Panc1 (cell line): ENCODE measurements at regions not wholly inside any gene's neighbourhood (a gene's known extent, or its start where the extent isn't known, plus 50 kb on each side); places are given as distances from the start of the nearest gene placed in this dataset.
A peak's percentile ranks its signal among the peaks of the same experiment; 100 is the strongest.
"Not testable (repeated sequence)": the region's sequence is repeated elsewhere in the genome, so short reads cannot be mapped to it uniquely, and the experiment has no call there.

Source experiments
- ATAC-seq: fragments of 200-7000 bp; cut with Tn5 transposase; 2 replicates; pipeline ENCODE4 v1.9.1; 2020; ENCODE audit warnings: mild to moderate bottlenecking, moderate library complexity
- BruUV-seq: library from RNA; stranded (reverse); fragments of 400-500 nt; replicated peaks from 2 replicates; lab custom pipeline; 2021; lab: Mats Ljungman, UMichigan
- CTCF ChIA-PET: fragments of 300-600 bp; sonication (Branson Sonifier 250); formaldehyde crosslinking; loops from one replicate; lab custom pipeline; 2022; ENCODE audit warnings: antibody characterized with exemption; lab: Charles Lee
- POLR2A ChIA-PET: fragments of 300-600 bp; sonication (Branson Sonifier 250); formaldehyde crosslinking; loops from one replicate; lab custom pipeline; 2022; ENCODE audit warnings: antibody characterized with exemption; lab: Charles Lee
- DNase-seq: peaks from one replicate; pipeline ENCODE4 v3.0.0-alpha.2; 2010; ENCODE audit warnings: low read depth, low spot score
- H3K27ac ChIP-seq: 2 replicates; pipeline ENCODE4 v1.5.1; 2011; ENCODE audit warnings: mild to moderate bottlenecking, low read length, inconsistent platforms
- H3K27me3 ChIP-seq: fragments of 200-500 bp; sonication (Bioruptor generic); 2 replicates; pipeline ENCODE4 v1.6.0; 2014; ENCODE audit warnings: low read length, inconsistent platforms; ENCODE audit not compliant: control insufficient read depth, insufficient read depth
- H3K36me3 ChIP-seq: fragments of 200-500 bp; sonication (Bioruptor generic); 2 replicates; pipeline ENCODE4 v1.5.1; 2014; ENCODE audit warnings: inconsistent platforms, mild to moderate bottlenecking, low read length, moderate library complexity; ENCODE audit not compliant: control insufficient read depth, insufficient read depth
- H3K4me1 ChIP-seq: 2 replicates; pipeline ENCODE4 v1.5.1; 2011; ENCODE audit warnings: inconsistent platforms, mild to moderate bottlenecking, low read length, moderate library complexity; ENCODE audit not compliant: control insufficient read depth, insufficient read depth
- H3K4me3 ChIP-seq, 2 experiments: 2 replicates each; pipeline ENCODE4 v1.5.1; 2011 to 2012; ENCODE audit warnings: low read depth in 2 of 2, low read length in 2 of 2, mild to moderate bottlenecking in 2 of 2, inconsistent platforms in 1 of 2, moderate library complexity in 1 of 2
- H3K9me3 ChIP-seq: fragments of 200-500 bp; sonication (Bioruptor generic); 2 replicates; pipeline ENCODE4 v1.5.1; 2014; ENCODE audit warnings: low read depth, mild to moderate bottlenecking, inconsistent platforms, low read length, moderate library complexity; ENCODE audit not compliant: control insufficient read depth, insufficient read depth
- CTCF ChIP-seq: fragments of 450-650 bp; IDR thresholded peaks from 2 replicates; pipeline ENCODE4 v1.5.1; 2017; ENCODE audit warnings: mild to moderate bottlenecking
- POLR2AphosphoS5 ChIP-seq: IDR thresholded peaks from 2 replicates; pipeline ENCODE4 v1.6.1; 2012; ENCODE audit warnings: mild to moderate bottlenecking, low read depth, low read length, moderate library complexity
- REST ChIP-seq, 2 experiments: IDR thresholded peaks; 2 replicates each; pipeline ENCODE4 v1.6.1; 2011 to 2012; ENCODE audit warnings: low read depth in 2 of 2, control low read depth in 1 of 2, low read length in 1 of 2, mild to moderate bottlenecking in 1 of 2, moderate library complexity in 1 of 2; ENCODE audit not compliant: insufficient read depth in 1 of 2
- SIN3A ChIP-seq: IDR thresholded peaks from 2 replicates; pipeline ENCODE4 v1.6.1; 2012; ENCODE audit warnings: low read depth, mild to moderate bottlenecking, low read length, moderate library complexity, borderline replicate concordance; ENCODE audit not compliant: insufficient read depth
- TCF7L2 ChIP-seq: IDR thresholded peaks from 2 replicates; pipeline ENCODE4 v1.6.1; 2011; ENCODE audit warnings: mild to moderate bottlenecking, low read depth, low read length, inconsistent platforms
- in situ Hi-C: cut with HindIII; loops from 2 replicates; pipeline ENCODE4 v1.10.0; 2016; ENCODE audit warnings: low sequenced_read_pairs, low pct_unique_long_range_greater_than_20kb
- intact Hi-C: fragments of 100-400 bp; cut with micrococcal nuclease; formaldehyde crosslinking; loops from one replicate; pipeline ENCODE4 v1.10.0; 2022; ENCODE audit not compliant: unreplicated experiment

GRCh38 chr15:85264614-85265190 lies 115.7 kb upstream of the AKAP13 start:
- intact Hi-C loops, BruUV-seq, H3K9me3 ChIP-seq, POLR2A ChIA-PET, H3K4me1 ChIP-seq, H3K4me3 ChIP-seq, CTCF ChIA-PET, ATAC-seq, H3K36me3 ChIP-seq, H3K27me3 ChIP-seq, in situ Hi-C loops, H3K27ac ChIP-seq, DNase-seq: not testable (repeated sequence)

- H3K36me3 ChIP-seq, POLR2A ChIA-PET, DNase-seq, in situ Hi-C loops, H3K27ac ChIP-seq, H3K4me1 ChIP-seq, BruUV-seq, H3K4me3 ChIP-seq, intact Hi-C loops, CTCF ChIA-PET, H3K27me3 ChIP-seq, H3K9me3 ChIP-seq: not testable (repeated sequence)
- 0 out of 2 replicates have a peak, but pooled peaks have one; percentile 21 for ATAC-seq
Measured at GRCh38 chr15:85267158-85267857, 113.1 kb upstream of the AKAP13 start.

DNA sequence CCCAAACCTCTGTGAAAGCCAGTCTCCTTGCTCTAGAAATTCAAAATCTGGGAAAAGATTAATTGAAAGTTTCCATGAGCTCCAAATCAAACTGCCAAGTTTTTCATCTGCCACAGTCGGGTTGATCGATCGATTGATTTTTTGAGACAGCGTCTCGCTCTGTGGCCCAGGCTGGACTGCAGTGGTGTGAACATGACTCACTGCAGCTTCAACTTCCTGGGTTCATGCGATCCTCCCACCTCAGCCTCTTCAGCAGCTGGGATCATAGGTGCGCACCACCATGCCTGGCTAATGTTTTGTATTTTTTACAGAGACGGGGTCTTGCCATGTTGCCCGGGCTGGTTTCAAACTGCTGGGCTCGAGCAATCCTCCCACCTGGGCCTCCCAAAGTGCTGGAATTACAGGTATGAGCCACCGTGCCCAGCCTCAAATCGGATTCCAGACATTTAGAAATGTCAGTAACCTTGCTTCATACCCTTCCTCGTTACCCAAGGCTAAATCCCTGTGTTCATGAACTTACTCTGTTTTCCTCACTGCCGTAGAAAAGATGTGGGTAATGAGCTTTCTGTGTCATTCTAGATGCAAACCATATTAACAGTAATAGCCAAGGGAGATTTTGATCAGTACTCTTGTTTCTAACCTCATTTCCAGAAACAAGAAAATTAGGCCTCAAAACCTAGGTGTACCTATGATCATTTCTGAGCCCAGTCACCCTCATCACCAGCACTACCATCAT lies 105.9 kb upstream of the AKAP13 start:
- DNase-seq (no peak), ATAC-seq (no peak)
- Histone ChIP-seq H3K36me3 (no peaks in the 10 kb centered on the region), H3K4me1 (no peaks in the 10 kb centered on the region), H3K27ac (no peak overlapping the region), H3K9me3 (no peaks in the 10 kb centered on the region), H3K27me3 (no peaks in the 10 kb centered on the region), H3K4me3 (no peak overlapping the region)
- TF ChIP-seq TCF7L2 (no peak), CTCF (no peak), SIN3A (no peak), REST (IDR thresholded peaks at IDR 0.05; ENCODE audit: insufficient read depth in 1 of 2, low read depth in 2 of 2, low read length in 1 of 2) (no peak), POLR2AphosphoS5 (no peak)
- intact Hi-C loops (no loop called here), in situ Hi-C loops (no loop called here)
- ChIA-PET POLR2A (no interaction called here), CTCF (no interaction called here)
- no TSS peak for BruUV-seq
